SU-DHL-6 (cell line): ENCODE measurements at regions not wholly inside any gene's neighbourhood (a gene's known extent, or its start where the extent isn't known, plus 50 kb on each side); places are given as distances from the start of the nearest gene placed in this dataset.

ENCODE experiments used
- EZH2phosphoT487 ChIP-seq: fragments of 200-600 bp; sonication (generic), shearing (Covaris generic); conservative IDR thresholded peaks from 2 replicates; pipeline ENCODE4 v1.6.1; 2018; ENCODE audit warnings: mild to moderate bottlenecking, antibody characterized with exemption, low read length, moderate library complexity, mixed read lengths
- TF ChIP-seq, protein P1 (sequence below): fragments of 200-600 bp; sonication (generic); IDR thresholded peaks from one replicate; pipeline ENCODE4 v1.5.1; 2017; ENCODE audit warnings: antibody characterized with exemption, mild to moderate bottlenecking, low read length, moderate library complexity; ENCODE audit not compliant: insufficient read depth, poor library complexity, severe bottlenecking

DNA sequence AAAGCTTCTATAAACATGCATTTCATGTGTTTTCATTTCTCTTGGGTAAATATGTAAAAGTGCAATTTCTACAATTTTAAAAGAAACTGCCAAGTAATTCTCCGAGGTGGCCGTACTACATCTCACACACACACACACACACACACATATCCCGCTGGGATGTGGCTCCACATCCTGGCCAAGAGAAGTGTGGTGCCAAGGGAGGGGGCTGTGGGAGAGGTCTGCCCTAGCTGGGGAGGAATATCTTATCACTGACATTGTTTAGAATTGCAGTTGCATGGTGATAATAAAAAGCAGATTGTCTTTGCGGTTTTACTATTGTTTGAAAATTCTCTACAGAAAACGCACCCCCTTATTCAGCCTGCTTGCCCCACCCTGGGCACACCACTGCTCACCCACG is 558.4 kb downstream of the BNC2 start:
- TF ChIP-seq, protein P1, sequence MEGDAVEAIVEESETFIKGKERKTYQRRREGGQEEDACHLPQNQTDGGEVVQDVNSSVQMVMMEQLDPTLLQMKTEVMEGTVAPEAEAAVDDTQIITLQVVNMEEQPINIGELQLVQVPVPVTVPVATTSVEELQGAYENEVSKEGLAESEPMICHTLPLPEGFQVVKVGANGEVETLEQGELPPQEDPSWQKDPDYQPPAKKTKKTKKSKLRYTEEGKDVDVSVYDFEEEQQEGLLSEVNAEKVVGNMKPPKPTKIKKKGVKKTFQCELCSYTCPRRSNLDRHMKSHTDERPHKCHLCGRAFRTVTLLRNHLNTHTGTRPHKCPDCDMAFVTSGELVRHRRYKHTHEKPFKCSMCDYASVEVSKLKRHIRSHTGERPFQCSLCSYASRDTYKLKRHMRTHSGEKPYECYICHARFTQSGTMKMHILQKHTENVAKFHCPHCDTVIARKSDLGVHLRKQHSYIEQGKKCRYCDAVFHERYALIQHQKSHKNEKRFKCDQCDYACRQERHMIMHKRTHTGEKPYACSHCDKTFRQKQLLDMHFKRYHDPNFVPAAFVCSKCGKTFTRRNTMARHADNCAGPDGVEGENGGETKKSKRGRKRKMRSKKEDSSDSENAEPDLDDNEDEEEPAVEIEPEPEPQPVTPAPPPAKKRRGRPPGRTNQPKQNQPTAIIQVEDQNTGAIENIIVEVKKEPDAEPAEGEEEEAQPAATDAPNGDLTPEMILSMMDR = no peak
- TF ChIP-seq EZH2phosphoT487 = no peak
